Adrenal gland (tissue), 9 donors: ENCODE measurements at regions not wholly inside any gene's neighbourhood (a gene's known extent, or its start where the extent isn't known, plus 50 kb on each side); places are given as distances from the start of the nearest gene placed in this dataset.

ENCODE experiments used
- DNase-seq, 7 donors: peaks; one replicate each; pipeline ENCODE4 v3.0.0-alpha.2; 2019 to 2020
- H3K27ac ChIP-seq, 5 donors: fragments of 200-600 bp; sonication (generic) in 4 of 5; 1 replicate in 3 of 5; 2 replicates in 2 of 5; pipeline versions ENCODE4 v1.5.1 to v1.8.0; 2016 to 2020; ENCODE audit warnings: mild to moderate bottlenecking in 1 of 5
- H3K27me3 ChIP-seq: fragments of 200-600 bp; 2 replicates; pipeline ENCODE4 v1.8.0; 2021
- H3K36me3 ChIP-seq, 2 donors: fragments of 200-600 bp; replicated peaks in 1 of 2; 1 replicate in 1 of 2; 2 replicates in 1 of 2; pipeline versions ENCODE4 v1.5.1 to v1.8.0; 2018 to 2022
- H3K4me1 ChIP-seq, 2 donors: fragments of 200-600 bp; replicated peaks in 1 of 2; 1 replicate in 1 of 2; 2 replicates in 1 of 2; pipeline versions ENCODE4 v1.5.1 to v1.8.0; 2018 to 2021
- H3K4me3 ChIP-seq, 4 donors: fragments of 200-600 bp; sonication (generic) in 3 of 4; one replicate each; pipeline ENCODE4 v1.5.1; 2016 to 2018
- H3K9me3 ChIP-seq, 3 donors: fragments of 200-600 bp; sonication (generic) in 1 of 3; replicated peaks in 1 of 3; 1 replicate in 2 of 3; 2 replicates in 1 of 3; pipeline versions ENCODE4 v1.5.1 to v1.8.0; 2016 to 2021
- POLR2A ChIP-seq, 2 donors: fragments of 450-650 bp; IDR thresholded peaks; one replicate each; pipeline ENCODE4 v1.6.1; 2017; ENCODE audit warnings: antibody characterized with exemption in 2 of 2, mild to moderate bottlenecking in 2 of 2, moderate library complexity in 1 of 2
- WGBS, 4 donors: extraction: QIAGEN DNeasy Blood & Tissue Kit in 2 of 4; methylation state at CpG; one replicate each; pipeline versions ENCODE4 v1.1.5 to v1.1.7; 2013 to 2017; 5-methylcytosine and 5-hydroxymethylcytosine counted together
- intact Hi-C, 2 donors: fragments of 100-400 bp; cut with DNase I; formaldehyde crosslinking; loops; one replicate each; pipeline versions ENCODE4 v1.14.1 to v1.15.0; 2022 to 2023
- TF ChIP-seq, protein P1 (sequence below), 6 experiments: fragments of 450-650 bp in 4 of 6; fragments of 200-600 bp in 2 of 6; sonication (generic) in 1 of 6; IDR thresholded peaks; 1 replicate in 5 of 6; 2 replicates in 1 of 6; pipeline versions ENCODE4 v1.5.1 to v1.8.0; 2016 to 2021; ENCODE audit warnings: antibody characterized with exemption in 6 of 6, mild to moderate bottlenecking in 2 of 6, moderate library complexity in 1 of 6
- donor health status: healthy with polysubstance abuse.
- donor health status: Bipolar disorder and iron deficiency.
- donor health status: DM: yes; HTN: yes; CAD: no.
- donor health status: DM: no; HTN: no; CAD: no.
- donor health status: DM: no; HTN: no; CAD: no.

DNA sequence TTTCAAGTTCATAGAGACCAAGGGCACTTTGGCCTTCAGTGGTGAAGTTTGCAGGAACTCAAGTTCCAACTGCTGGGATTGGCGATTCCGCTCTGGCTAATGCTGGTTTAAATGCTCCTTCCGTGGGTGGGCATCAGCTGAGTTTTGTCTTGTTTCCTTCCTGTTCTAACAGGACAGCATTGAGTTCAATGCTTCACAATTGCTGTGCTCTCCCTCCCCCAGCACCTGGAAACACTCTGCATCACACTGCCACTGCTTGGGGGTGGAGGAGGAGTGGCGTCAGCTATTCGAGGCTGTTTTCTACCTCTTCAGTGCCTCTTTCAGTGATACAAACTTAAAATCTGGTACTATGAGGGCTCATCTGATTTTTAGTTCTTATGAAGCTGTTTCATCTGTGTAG is 634.9 kb downstream of the FSCB start:
- Histone ChIP-seq H3K27me3 (no peaks in the 10 kb centered on the region), H3K27ac (no peak overlapping the region), H3K9me3 (no peaks in the 10 kb centered on the region), H3K4me3 (no peak overlapping the region), H3K36me3 (no peaks in the 10 kb centered on the region), H3K4me1 (no peaks in the 10 kb centered on the region)
- intact Hi-C loops: no loop called here
- TF ChIP-seq, protein P1, sequence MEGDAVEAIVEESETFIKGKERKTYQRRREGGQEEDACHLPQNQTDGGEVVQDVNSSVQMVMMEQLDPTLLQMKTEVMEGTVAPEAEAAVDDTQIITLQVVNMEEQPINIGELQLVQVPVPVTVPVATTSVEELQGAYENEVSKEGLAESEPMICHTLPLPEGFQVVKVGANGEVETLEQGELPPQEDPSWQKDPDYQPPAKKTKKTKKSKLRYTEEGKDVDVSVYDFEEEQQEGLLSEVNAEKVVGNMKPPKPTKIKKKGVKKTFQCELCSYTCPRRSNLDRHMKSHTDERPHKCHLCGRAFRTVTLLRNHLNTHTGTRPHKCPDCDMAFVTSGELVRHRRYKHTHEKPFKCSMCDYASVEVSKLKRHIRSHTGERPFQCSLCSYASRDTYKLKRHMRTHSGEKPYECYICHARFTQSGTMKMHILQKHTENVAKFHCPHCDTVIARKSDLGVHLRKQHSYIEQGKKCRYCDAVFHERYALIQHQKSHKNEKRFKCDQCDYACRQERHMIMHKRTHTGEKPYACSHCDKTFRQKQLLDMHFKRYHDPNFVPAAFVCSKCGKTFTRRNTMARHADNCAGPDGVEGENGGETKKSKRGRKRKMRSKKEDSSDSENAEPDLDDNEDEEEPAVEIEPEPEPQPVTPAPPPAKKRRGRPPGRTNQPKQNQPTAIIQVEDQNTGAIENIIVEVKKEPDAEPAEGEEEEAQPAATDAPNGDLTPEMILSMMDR (IDR thresholded peaks at IDR 0.05): no peak
- TF ChIP-seq POLR2A (IDR thresholded peaks at IDR 0.05): no peak
- WGBS, 4 donors: 39 to 82% (median 73%) methylated on average over 2 to 5 of the region's 5 CpGs
- no peak for DNase-seq

DNA sequence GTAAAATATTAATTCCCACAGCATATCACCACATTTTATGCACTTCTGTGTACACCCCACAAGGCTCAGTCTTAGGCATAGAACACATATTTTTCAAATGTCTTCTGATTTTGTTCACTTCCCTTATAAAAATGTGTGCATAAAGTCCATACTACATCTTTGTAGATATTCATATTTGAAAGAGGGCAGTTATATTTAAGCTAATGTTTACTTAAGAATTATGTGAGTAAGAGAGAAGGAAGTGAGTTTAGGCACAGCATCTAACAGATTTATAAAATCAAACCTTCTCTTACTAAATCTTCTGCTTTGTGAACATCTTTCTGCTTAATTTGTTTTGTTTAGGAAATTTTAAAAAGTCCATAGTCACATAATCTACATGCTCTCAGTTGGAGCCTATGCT is 648.1 kb downstream of the FSCB start:
- H3K36me3 ChIP-seq: no peaks in the 10 kb centered on the region
- no peaks in the 10 kb centered on the region for H3K27me3 ChIP-seq
- H3K9me3 ChIP-seq: no peaks in the 10 kb centered on the region
- no peak overlapping the region for H3K4me3 ChIP-seq
- intact Hi-C loops: no loop called here
- no peaks in the 10 kb centered on the region for H3K4me1 ChIP-seq
- no peak overlapping the region for H3K27ac ChIP-seq
- TF ChIP-seq, protein P1 (IDR thresholded peaks at IDR 0.05): no peak
- no peak for TF ChIP-seq POLR2A (IDR thresholded peaks at IDR 0.05)
- DNase-seq: no peak

DNA sequence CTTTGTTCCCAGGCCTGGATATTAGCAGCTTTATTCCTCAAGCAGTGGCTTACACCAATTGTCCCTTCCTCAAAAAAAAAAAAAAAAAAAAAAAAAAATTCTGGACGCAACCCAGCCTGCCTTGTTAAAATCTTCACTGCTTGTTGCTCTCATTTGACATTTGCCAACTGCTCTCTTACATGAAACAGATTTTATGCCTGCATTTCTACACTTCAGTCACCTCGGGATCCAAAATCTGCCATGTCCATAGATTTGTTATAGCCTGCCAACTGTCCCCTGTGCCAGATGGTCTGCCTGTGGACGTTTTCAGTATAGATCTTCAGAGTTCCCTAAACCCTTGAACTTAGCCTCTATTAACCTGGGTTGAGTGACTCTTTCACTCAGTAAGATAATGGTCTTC is 651.5 kb downstream of the FSCB start:
- no peak for DNase-seq
- Histone ChIP-seq H3K27me3 (no peaks in the 10 kb centered on the region), H3K4me3 (no peak overlapping the region), H3K36me3 (no peaks in the 10 kb centered on the region), H3K9me3 (no peaks in the 10 kb centered on the region), H3K27ac (no peak overlapping the region), H3K4me1 (no peaks in the 10 kb centered on the region)
- WGBS, 4 donors: 54 to 65% (median 61%) methylated on average over 3 of the region's 3 CpGs
- intact Hi-C loops: no loop called here
- TF ChIP-seq, protein P1 (IDR thresholded peaks at IDR 0.05): no peak
- no peak for TF ChIP-seq POLR2A (IDR thresholded peaks at IDR 0.05)

DNA sequence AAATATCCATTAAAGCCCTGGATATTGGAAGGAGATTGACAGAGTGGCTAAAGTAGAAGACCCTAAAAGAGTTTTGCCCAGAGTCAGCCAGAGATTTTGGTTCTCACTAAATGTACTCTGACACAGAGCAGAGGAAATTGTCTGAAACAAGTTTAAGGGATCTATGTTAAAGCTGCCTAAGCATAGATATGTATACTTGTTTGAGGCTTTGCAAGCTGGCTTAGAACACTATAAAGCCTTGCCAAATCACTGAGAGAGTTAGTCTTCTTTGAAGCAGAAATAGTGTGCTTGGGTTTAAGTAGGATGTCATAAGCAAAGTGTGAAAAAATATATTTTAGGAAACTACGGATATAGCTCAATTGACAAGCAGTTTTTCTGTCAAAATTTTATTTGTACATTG is 653.5 kb downstream of the FSCB start:
- intact Hi-C loops: no loop called here
- Histone ChIP-seq H3K36me3 (no peaks in the 10 kb centered on the region), H3K4me3 (no peak overlapping the region), H3K9me3 (no peaks in the 10 kb centered on the region), H3K27ac (no peak overlapping the region), H3K4me1 (no peaks in the 10 kb centered on the region), H3K27me3 (no peaks in the 10 kb centered on the region)
- WGBS, 4 donors: 71 to 88% (median 81%) methylated on average over 1 of the region's 1 CpG
- TF ChIP-seq, protein P1 (IDR thresholded peaks at IDR 0.05): no peak
- TF ChIP-seq POLR2A (IDR thresholded peaks at IDR 0.05): no peak
- DNase-seq: no peak
